ENCODE measurements at regions not wholly inside any gene's neighbourhood (a gene's known extent, or its start where the extent isn't known, plus 50 kb on each side); places are given as distances from the start of the nearest gene placed in this dataset.

DNA sequence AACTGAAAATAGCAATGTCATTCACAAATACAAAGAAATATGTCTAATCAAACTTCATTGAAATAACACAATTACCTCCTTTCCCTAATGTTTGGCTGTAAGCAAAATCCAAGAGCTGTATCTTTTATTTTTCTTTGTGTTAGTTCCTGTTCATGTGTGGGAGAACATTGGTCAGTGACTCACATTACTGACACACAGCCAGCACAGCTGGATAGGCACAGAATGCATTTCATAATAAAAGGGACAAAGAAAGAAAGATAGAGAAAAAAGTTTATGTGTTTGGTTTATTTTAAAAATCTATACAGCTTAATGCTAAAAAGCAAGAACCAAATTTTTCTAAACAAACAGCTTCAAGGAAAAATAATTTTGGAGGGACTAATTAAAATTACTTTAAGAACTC, 185.6 kb upstream of the COL3A1 start (continued):
- TF ChIP-seq, protein P1, sequence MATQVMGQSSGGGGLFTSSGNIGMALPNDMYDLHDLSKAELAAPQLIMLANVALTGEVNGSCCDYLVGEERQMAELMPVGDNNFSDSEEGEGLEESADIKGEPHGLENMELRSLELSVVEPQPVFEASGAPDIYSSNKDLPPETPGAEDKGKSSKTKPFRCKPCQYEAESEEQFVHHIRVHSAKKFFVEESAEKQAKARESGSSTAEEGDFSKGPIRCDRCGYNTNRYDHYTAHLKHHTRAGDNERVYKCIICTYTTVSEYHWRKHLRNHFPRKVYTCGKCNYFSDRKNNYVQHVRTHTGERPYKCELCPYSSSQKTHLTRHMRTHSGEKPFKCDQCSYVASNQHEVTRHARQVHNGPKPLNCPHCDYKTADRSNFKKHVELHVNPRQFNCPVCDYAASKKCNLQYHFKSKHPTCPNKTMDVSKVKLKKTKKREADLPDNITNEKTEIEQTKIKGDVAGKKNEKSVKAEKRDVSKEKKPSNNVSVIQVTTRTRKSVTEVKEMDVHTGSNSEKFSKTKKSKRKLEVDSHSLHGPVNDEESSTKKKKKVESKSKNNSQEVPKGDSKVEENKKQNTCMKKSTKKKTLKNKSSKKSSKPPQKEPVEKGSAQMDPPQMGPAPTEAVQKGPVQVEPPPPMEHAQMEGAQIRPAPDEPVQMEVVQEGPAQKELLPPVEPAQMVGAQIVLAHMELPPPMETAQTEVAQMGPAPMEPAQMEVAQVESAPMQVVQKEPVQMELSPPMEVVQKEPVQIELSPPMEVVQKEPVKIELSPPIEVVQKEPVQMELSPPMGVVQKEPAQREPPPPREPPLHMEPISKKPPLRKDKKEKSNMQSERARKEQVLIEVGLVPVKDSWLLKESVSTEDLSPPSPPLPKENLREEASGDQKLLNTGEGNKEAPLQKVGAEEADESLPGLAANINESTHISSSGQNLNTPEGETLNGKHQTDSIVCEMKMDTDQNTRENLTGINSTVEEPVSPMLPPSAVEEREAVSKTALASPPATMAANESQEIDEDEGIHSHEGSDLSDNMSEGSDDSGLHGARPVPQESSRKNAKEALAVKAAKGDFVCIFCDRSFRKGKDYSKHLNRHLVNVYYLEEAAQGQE (IDR thresholded peaks at IDR 0.05; ENCODE audit: unreplicated experiment): no peak

DNA sequence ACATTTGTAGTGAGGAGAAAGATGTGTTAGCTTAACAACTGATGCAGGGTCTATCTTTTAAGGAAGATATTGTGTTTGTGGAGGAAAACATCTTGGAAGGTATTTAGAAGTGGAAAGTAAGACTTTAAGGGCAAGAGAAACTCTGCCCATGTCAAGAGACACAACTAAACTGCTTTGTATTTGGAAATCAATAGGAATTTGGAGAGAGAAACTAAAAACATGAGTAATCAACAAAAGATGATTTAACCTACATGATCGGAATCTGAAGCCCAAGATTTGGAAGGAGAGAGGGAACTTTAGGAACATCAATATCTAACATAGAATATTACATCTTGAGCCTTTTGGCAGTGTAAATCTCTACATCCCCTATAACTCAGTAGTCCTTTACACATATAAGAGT, 184.2 kb upstream of the COL3A1 start:
- no peaks in the 10 kb centered on the region for H4K20me1 ChIP-seq (replicated peaks; ENCODE audit: insufficient read depth)
- H3K4me3 Mint-ChIP-seq: no peak overlapping the region
- H3F3A ChIP-seq (replicated peaks; ENCODE audit: low read depth): no peaks in the 10 kb centered on the region
- H3K27me3 ChIP-seq (ENCODE audit: insufficient read depth): no peaks in the 10 kb centered on the region
- H3K79me2 ChIP-seq (replicated peaks; ENCODE audit: insufficient read depth): no peaks in the 10 kb centered on the region
- ATAC-seq: no peak
- no peak overlapping the region for H3K27ac ChIP-seq (ENCODE audit: low read depth)
- no peaks in the 10 kb centered on the region for H3K36me3 ChIP-seq (ENCODE audit: insufficient read depth)
- no peak overlapping the region for H3K27ac Mint-ChIP-seq
- no peak for DNase-seq (ENCODE audit: low spot score)
- no peaks in the 10 kb centered on the region for H3K9me3 Mint-ChIP-seq
- H2AFZ ChIP-seq: 0 out of 2 replicates have a peak overlapping the region, but pooled peaks have one; percentile 57
- H3K4me1 ChIP-seq (ENCODE audit: insufficient read depth): no peaks in the 10 kb centered on the region
- H3K4me1 Mint-ChIP-seq: no peaks in the 10 kb centered on the region; the same call in 2 of the 3 replicates
- no peaks in the 10 kb centered on the region for H3K36me3 Mint-ChIP-seq (ENCODE audit: low read depth)
- H3K27me3 Mint-ChIP-seq (ENCODE audit: insufficient read depth, low read depth, poor library complexity): no peaks in the 10 kb centered on the region
- no peak overlapping the region for H3K4me2 ChIP-seq
- H3K9me2 ChIP-seq (ENCODE audit: insufficient read depth): 0 out of 2 replicates have a peak, but pooled peaks cover 5% of the 10 kb centered on the region
- no peak overlapping the region for H3K4me3 ChIP-seq
- TF ChIP-seq, protein P2, sequence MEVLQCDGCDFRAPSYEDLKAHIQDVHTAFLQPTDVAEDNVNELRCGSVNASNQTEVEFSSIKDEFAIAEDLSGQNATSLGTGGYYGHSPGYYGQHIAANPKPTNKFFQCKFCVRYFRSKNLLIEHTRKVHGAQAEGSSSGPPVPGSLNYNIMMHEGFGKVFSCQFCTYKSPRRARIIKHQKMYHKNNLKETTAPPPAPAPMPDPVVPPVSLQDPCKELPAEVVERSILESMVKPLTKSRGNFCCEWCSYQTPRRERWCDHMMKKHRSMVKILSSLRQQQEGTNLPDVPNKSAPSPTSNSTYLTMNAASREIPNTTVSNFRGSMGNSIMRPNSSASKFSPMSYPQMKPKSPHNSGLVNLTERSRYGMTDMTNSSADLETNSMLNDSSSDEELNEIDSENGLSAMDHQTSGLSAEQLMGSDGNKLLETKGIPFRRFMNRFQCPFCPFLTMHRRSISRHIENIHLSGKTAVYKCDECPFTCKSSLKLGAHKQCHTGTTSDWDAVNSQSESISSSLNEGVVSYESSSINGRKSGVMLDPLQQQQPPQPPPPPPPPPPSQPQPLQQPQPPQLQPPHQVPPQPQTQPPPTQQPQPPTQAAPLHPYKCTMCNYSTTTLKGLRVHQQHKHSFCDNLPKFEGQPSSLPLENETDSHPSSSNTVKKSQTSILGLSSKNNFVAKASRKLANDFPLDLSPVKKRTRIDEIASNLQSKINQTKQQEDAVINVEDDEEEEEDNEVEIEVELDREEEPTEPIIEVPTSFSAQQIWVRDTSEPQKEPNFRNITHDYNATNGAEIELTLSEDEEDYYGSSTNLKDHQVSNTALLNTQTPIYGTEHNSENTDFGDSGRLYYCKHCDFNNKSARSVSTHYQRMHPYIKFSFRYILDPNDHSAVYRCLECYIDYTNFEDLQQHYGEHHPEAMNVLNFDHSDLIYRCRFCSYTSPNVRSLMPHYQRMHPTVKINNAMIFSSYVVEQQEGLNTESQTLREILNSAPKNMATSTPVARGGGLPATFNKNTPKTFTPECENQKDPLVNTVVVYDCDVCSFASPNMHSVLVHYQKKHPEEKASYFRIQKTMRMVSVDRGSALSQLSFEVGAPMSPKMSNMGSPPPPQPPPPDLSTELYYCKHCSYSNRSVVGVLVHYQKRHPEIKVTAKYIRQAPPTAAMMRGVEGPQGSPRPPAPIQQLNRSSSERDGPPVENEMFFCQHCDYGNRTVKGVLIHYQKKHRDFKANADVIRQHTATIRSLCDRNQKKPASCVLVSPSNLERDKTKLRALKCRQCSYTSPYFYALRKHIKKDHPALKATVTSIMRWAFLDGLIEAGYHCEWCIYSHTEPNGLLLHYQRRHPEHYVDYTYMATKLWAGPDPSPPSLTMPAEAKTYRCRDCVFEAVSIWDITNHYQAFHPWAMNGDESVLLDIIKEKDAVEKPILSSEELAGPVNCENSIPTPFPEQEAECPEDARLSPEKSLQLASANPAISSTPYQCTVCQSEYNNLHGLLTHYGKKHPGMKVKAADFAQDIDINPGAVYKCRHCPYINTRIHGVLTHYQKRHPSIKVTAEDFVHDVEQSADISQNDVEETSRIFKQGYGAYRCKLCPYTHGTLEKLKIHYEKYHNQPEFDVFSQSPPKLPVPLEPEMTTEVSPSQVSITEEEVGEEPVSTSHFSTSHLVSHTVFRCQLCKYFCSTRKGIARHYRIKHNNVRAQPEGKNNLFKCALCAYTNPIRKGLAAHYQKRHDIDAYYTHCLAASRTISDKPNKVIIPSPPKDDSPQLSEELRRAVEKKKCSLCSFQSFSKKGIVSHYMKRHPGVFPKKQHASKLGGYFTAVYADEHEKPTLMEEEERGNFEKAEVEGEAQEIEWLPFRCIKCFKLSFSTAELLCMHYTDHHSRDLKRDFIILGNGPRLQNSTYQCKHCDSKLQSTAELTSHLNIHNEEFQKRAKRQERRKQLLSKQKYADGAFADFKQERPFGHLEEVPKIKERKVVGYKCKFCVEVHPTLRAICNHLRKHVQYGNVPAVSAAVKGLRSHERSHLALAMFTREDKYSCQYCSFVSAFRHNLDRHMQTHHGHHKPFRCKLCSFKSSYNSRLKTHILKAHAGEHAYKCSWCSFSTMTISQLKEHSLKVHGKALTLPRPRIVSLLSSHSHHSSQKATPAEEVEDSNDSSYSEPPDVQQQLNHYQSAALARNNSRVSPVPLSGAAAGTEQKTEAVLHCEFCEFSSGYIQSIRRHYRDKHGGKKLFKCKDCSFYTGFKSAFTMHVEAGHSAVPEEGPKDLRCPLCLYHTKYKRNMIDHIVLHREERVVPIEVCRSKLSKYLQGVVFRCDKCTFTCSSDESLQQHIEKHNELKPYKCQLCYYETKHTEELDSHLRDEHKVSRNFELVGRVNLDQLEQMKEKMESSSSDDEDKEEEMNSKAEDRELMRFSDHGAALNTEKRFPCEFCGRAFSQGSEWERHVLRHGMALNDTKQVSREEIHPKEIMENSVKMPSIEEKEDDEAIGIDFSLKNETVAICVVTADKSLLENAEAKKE (CRISPR knock-in tag; IDR thresholded peaks at IDR 0.05): no peak
- TF ChIP-seq ZNF114 (CRISPR knock-in tag; IDR thresholded peaks at IDR 0.05) (no peak), JUNB (IDR thresholded peaks at IDR 0.05; ENCODE audit: unreplicated experiment) (no peak), ZNF331 (CRISPR knock-in tag; IDR thresholded peaks at IDR 0.05; ENCODE audit: low read depth) (no peak), STAT1 (IDR thresholded peaks at IDR 0.05; ENCODE audit: unreplicated experiment) (no peak), POLR2AphosphoS5 (IDR thresholded peaks at IDR 0.05; ENCODE audit: low read depth) (no peak), EZH2 (IDR thresholded peaks at IDR 0.05; ENCODE audit: low read depth, unreplicated experiment) (no peak), EZH2phosphoT487 (IDR thresholded peaks at IDR 0.05; ENCODE audit: unreplicated experiment) (no peak), CREB1 (CRISPR knock-in tag; IDR thresholded peaks at IDR 0.05; ENCODE audit: low read depth) (no peak), NANOG (IDR thresholded peaks at IDR 0.05; ENCODE audit: borderline replicate concordance) (no peak)
- TF ChIP-seq, protein P3, sequence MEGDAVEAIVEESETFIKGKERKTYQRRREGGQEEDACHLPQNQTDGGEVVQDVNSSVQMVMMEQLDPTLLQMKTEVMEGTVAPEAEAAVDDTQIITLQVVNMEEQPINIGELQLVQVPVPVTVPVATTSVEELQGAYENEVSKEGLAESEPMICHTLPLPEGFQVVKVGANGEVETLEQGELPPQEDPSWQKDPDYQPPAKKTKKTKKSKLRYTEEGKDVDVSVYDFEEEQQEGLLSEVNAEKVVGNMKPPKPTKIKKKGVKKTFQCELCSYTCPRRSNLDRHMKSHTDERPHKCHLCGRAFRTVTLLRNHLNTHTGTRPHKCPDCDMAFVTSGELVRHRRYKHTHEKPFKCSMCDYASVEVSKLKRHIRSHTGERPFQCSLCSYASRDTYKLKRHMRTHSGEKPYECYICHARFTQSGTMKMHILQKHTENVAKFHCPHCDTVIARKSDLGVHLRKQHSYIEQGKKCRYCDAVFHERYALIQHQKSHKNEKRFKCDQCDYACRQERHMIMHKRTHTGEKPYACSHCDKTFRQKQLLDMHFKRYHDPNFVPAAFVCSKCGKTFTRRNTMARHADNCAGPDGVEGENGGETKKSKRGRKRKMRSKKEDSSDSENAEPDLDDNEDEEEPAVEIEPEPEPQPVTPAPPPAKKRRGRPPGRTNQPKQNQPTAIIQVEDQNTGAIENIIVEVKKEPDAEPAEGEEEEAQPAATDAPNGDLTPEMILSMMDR (conservative IDR thresholded peaks at IDR 0.05; ENCODE audit: low read depth in 2 of 2): no peak
- TF ChIP-seq, protein P4, sequence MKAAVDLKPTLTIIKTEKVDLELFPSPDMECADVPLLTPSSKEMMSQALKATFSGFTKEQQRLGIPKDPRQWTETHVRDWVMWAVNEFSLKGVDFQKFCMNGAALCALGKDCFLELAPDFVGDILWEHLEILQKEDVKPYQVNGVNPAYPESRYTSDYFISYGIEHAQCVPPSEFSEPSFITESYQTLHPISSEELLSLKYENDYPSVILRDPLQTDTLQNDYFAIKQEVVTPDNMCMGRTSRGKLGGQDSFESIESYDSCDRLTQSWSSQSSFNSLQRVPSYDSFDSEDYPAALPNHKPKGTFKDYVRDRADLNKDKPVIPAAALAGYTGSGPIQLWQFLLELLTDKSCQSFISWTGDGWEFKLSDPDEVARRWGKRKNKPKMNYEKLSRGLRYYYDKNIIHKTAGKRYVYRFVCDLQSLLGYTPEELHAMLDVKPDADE (IDR thresholded peaks at IDR 0.05): no peak
